Transverse colon (tissue), 3 donors: ENCODE measurements at regions not wholly inside any gene's neighbourhood (a gene's known extent, or its start where the extent isn't known, plus 50 kb on each side); places are given as distances from the start of the nearest gene placed in this dataset.

Experiments
- EP300 ChIP-seq: sonication (generic); formaldehyde crosslinking; IDR thresholded peaks from one replicate; pipeline ENCODE4 v1.6.1; 2017; ENCODE audit warnings: antibody characterized with exemption, low read depth
- POLR2AphosphoS5 ChIP-seq, 3 donors: sonication (generic); formaldehyde crosslinking; IDR thresholded peaks; one replicate each; pipeline ENCODE4 v1.6.1; 2016; ENCODE audit warnings: antibody characterized with exemption in 3 of 3

DNA sequence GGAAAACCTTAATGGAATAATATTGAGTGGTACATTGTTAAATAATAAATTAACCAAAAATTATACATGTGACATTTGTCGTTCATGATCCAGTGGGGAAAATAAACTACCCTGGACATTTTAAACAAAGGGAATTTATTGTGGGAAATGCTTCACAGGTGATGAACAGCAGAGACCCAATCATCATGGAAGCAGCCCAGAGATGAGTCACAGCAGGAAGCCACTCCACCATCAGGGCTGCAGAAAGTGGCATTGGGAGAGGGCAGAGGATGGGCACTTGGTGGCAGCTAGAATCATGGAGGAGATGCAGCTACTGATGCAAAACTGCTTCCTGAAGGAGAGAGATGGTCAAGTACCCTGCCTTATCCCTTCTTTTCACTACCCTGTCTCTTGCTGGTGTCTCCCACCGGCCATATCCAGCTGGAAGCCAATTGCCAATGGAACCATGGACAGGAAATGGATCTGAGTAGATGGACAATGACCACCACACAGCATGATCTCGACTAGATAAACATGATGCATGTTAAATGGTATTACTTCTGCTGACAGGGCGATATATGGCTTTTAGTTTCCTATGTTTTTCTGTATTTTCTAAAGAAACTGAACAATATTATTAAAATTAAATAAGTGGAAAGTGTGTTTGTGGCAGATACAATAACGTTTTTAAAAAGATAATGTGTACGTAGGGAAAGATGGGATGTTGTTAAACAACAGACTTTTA lies 139.8 kb downstream of the RPIA start:
- TF ChIP-seq EP300 = no peak
- TF ChIP-seq POLR2AphosphoS5 (IDR thresholded peaks at IDR 0.05) = no peak
